K562 (cell line): ENCODE measurements at regions not wholly inside any gene's neighbourhood (a gene's known extent, or its start where the extent isn't known, plus 50 kb on each side); places are given as distances from the start of the nearest gene placed in this dataset.

Experiments used
- ATAC-seq: fragments of 200-7000 bp; cut with Tn5 transposase; 3 replicates; pipeline ENCODE4 v1.9.1; 2020; ENCODE audit warnings: moderate library complexity
- BruUV-seq: library from RNA; stranded (reverse); fragments of 400-500 nt; replicated peaks from 2 replicates; lab custom pipeline; 2021; lab: Mats Ljungman, UMichigan
- CTCF ChIA-PET: fragments of 300-600 bp; formaldehyde crosslinking; extraction: SDS; loops from one replicate; lab custom pipeline; 2021; ENCODE audit warnings: low intra/inter-chr PET ratio; lab: Yijun Ruan, JAX
- POLR2A ChIA-PET: fragments of 300-600, 350-650 bp; sonication (Branson Sonifier 250); formaldehyde crosslinking; extraction: SDS; loops from one replicate; lab custom pipeline; 2021; ENCODE audit warnings: antibody characterized with exemption, inconsistent platforms; lab: Yijun Ruan, JAX
- DNase-seq, 4 experiments: peaks; one replicate each; pipeline versions ENCODE4 v3.0.0 to v3.0.0-alpha.2; 2011 to 2018; ENCODE audit warnings: low spot score in 3 of 4, mixed read lengths in 3 of 4; ENCODE audit errors: extremely low read depth in 1 of 4
- FAIRE-seq: peaks from 2 replicates; lab custom pipeline; 2011; peaks lifted over from hg19 to GRCh38; lab: Jason Lieb, UNC
- H2AFZ ChIP-seq: 2 replicates; pipeline ENCODE4 v1.6.0; 2011; ENCODE audit warnings: low read depth, low read length, control low read depth, inconsistent platforms
- H3K27ac ChIP-seq: fragments of 200-600 bp; 3 replicates; pipeline ENCODE4 v1.8.0; 2011; ENCODE audit warnings: low read depth, mild to moderate bottlenecking, control low read depth, inconsistent platforms, low read length, moderate library complexity, mixed read lengths; ENCODE audit errors: extremely low read depth
- H3K27me3 ChIP-seq, 2 experiments: fragments of 300-600 bp in 1 of 2; 2 replicates in 1 of 2; 3 replicates in 1 of 2; pipeline versions ENCODE4 v1.6.0 to v1.8.0; 2011; ENCODE audit warnings: inconsistent platforms in 2 of 2, low read length in 2 of 2, mild to moderate bottlenecking in 1 of 2, mixed read lengths in 1 of 2, moderate library complexity in 1 of 2; ENCODE audit not compliant: control insufficient read depth in 2 of 2, insufficient read depth in 2 of 2
- H3K36me3 ChIP-seq: fragments of 300-600 bp; 3 replicates; pipeline ENCODE4 v1.8.0; 2011; ENCODE audit warnings: mild to moderate bottlenecking, low read length, inconsistent platforms; ENCODE audit not compliant: control insufficient read depth, insufficient read depth
- H3K4me1 ChIP-seq, 2 experiments: fragments of 200-600 bp in 1 of 2; replicated peaks in 1 of 2; 2 replicates in 1 of 2; 3 replicates in 1 of 2; pipeline versions ENCODE4 v1.5.1 to v1.8.0; 2011; ENCODE audit warnings: inconsistent platforms in 2 of 2, low read length in 2 of 2, mild to moderate bottlenecking in 1 of 2, mixed read lengths in 1 of 2, moderate library complexity in 1 of 2; ENCODE audit not compliant: control insufficient read depth in 2 of 2, insufficient read depth in 2 of 2
- H3K4me2 ChIP-seq: 2 replicates; pipeline ENCODE4 v1.6.1; 2011; ENCODE audit warnings: low read length, control low read depth, inconsistent platforms, mixed read lengths; ENCODE audit not compliant: insufficient read depth
- H3K4me3 ChIP-seq: fragments of 200-600 bp; sonication (generic), shearing (Covaris generic); 2 replicates; pipeline ENCODE4 v1.5.1; 2016; ENCODE audit warnings: control low read depth, inconsistent platforms
- H3K79me2 ChIP-seq: fragments of 200-600 bp; 3 replicates; pipeline ENCODE4 v1.8.0; 2011; ENCODE audit warnings: low read length, inconsistent platforms; ENCODE audit not compliant: control insufficient read depth, insufficient read depth
- H3K9ac ChIP-seq, 2 experiments: 2 replicates each; pipeline versions ENCODE4 v1.6.0 to v1.6.1; 2011; ENCODE audit warnings: low read depth in 2 of 2, low read length in 2 of 2, control low read depth in 1 of 2, inconsistent platforms in 1 of 2, mild to moderate bottlenecking in 1 of 2, mixed read lengths in 1 of 2; ENCODE audit not compliant: insufficient read depth in 1 of 2
- H3K9me1 ChIP-seq: one replicate; pipeline ENCODE4 v1.6.0; 2011; ENCODE audit warnings: inconsistent platforms, mild to moderate bottlenecking, low read length, moderate library complexity; ENCODE audit not compliant: control insufficient read depth, insufficient read depth
- H3K9me3 ChIP-seq: replicated peaks from 2 replicates; pipeline ENCODE4 v1.5.1; 2011; ENCODE audit warnings: low read depth, low read length, inconsistent platforms; ENCODE audit not compliant: control insufficient read depth, insufficient read depth
- H4K20me1 ChIP-seq: replicated peaks from 2 replicates; pipeline ENCODE4 v1.6.1; 2011; ENCODE audit warnings: low read length, inconsistent platforms, mixed read lengths; ENCODE audit not compliant: control insufficient read depth, insufficient read depth
- GABPA ChIP-seq: fragments of 200-800 bp; sonication (Bioruptor generic); conservative IDR thresholded peaks from 2 replicates; pipeline ENCODE4 v1.6.1; 2016; ENCODE audit warnings: low read depth, missing genetic modification characterization, missing compliant biosample characterization
- HNRNPK ChIP-seq: fragments of 200-400 bp; formaldehyde crosslinking; IDR thresholded peaks from one replicate; pipeline ENCODE4 v1.6.1; 2018; ENCODE audit warnings: mild to moderate bottlenecking, low read depth, low read length; ENCODE audit not compliant: poor library complexity, severe bottlenecking
- KLF6 ChIP-seq: fragments of 250-450 bp; sonication (Bioruptor Pico); IDR thresholded peaks from 2 replicates; pipeline ENCODE4 v1.4.0; 2020; ENCODE audit warnings: mild to moderate bottlenecking, moderate library complexity, borderline replicate concordance
- NR2C2 ChIP-seq, 2 experiments: fragments of 200-800 bp in 1 of 2; sonication (Bioruptor generic) in 1 of 2; sonication (generic) in 1 of 2; formaldehyde crosslinking in 1 of 2; IDR thresholded peaks; 2 replicates each; pipeline versions ENCODE4 v1.6.1 to v1.8.0; 2016 to 2022; ENCODE audit warnings: mild to moderate bottlenecking in 1 of 2, missing compliant biosample characterization in 1 of 2, missing genetic modification characterization in 1 of 2, missing genetic modification reagents in 1 of 2
- PYGO2 ChIP-seq: fragments of 450-650 bp; IDR thresholded peaks from 2 replicates; pipeline ENCODE4 v1.6.1; 2016; ENCODE audit warnings: mild to moderate bottlenecking, missing genetic modification characterization, moderate library complexity, missing compliant biosample characterization
- STAT5A ChIP-seq: IDR thresholded peaks from 2 replicates; pipeline ENCODE4 v1.6.1; 2012; ENCODE audit warnings: low read length, inconsistent platforms, borderline replicate concordance
- TRIM24 ChIP-seq, 2 experiments: fragments of 450-650 bp; IDR thresholded peaks; 2 replicates each; pipeline ENCODE4 v1.6.1; 2016
- ZBTB1 ChIP-seq: sonication (generic); formaldehyde crosslinking; IDR thresholded peaks from 2 replicates; pipeline ENCODE4 v1.8.1; 2023; ENCODE audit warnings: missing genetic modification reagents, low read depth, mild to moderate bottlenecking, borderline replicate concordance
- ZC3H8 ChIP-seq: fragments of 450-650 bp; IDR thresholded peaks from 2 replicates; pipeline ENCODE4 v1.6.1; 2017
- ZFP36 ChIP-seq: fragments of 150-350 bp; IDR thresholded peaks from 2 replicates; pipeline ENCODE4 v1.6.1; 2018; ENCODE audit warnings: low read length, low read depth; ENCODE audit not compliant: partially characterized antibody
- ZNF146 ChIP-seq: IDR thresholded peaks from one replicate; pipeline ENCODE4 v1.6.1; 2018; ENCODE audit warnings: missing compliant biosample characterization; ENCODE audit not compliant: unreplicated experiment
- ZNF696 ChIP-seq: fragments of 250-450 bp; sonication (Bioruptor Pico); conservative IDR thresholded peaks from 2 replicates; pipeline ENCODE4 v1.4.0; 2020; ENCODE audit warnings: mild to moderate bottlenecking, moderate library complexity
- WGBS: fragments of 100-300 bp; shearing (Covaris generic); methylation state at CpG from one replicate; pipeline ENCODE4 v1.1.6; 2016; ENCODE audit warnings: low coverage, mixed read lengths; ENCODE audit not compliant: insufficient coverage; ENCODE audit errors: missing lambda C conversion rate; 5-methylcytosine and 5-hydroxymethylcytosine counted together
- in situ Hi-C: fragments of 300-500 bp; cut with MboI; formaldehyde crosslinking; loops from 4 replicates; pipeline ENCODE4 v1.15.0; 2018; ENCODE audit warnings: inconsistent platforms, mixed read lengths
- intact Hi-C: fragments of 100-400 bp; cut with micrococcal nuclease; formaldehyde crosslinking; loops from 2 replicates; pipeline ENCODE4 v1.14.2; 2022
- TF ChIP-seq, protein P1 (sequence below): fragments of 450-650 bp; IDR thresholded peaks from 2 replicates; pipeline ENCODE4 v1.6.1; 2017; ENCODE audit warnings: antibody characterized with exemption, mild to moderate bottlenecking
- TF ChIP-seq, protein P2 (sequence below): fragments of 450-650 bp; IDR thresholded peaks from 2 replicates; pipeline ENCODE4 v1.6.1; 2016; ENCODE audit warnings: borderline replicate concordance
- TF ChIP-seq, protein P3 (sequence below): fragments of 200-800 bp; sonication (Bioruptor generic); IDR thresholded peaks from 2 replicates; pipeline ENCODE4 v1.6.1; 2017; ENCODE audit warnings: missing genetic modification characterization, missing compliant biosample characterization

DNA sequence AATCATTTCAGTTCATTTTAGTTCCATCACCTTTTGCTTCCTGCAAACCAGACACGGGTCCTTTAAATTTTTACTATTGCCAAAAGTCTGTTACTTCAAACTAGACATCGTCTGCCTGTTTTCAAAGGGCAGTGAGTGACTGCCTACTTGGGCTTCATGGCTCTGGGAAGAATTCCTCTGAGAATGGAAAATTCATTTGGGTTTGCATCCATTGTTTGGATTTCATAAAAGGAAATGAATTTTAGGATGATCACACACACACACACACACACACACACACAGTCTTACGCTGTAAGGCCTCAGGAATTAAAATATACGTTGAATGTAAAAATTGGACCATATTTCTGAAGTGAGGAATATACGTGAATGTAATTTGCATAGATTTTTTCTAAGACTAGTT, 1584.3 kb upstream of the ACVR2A start:
- Histone ChIP-seq H3K27me3 (no peaks in the 10 kb centered on the region), H4K20me1 (no peaks in the 10 kb centered on the region), H3K27ac (no peak overlapping the region), H3K9ac (no peak overlapping the region), H3K36me3 (no peaks in the 10 kb centered on the region), H3K4me3 (no peak overlapping the region), H2AFZ (no peak overlapping the region), H3K9me3 (no peaks in the 10 kb centered on the region), H3K4me1 (no peaks in the 10 kb centered on the region), H3K9me1 (no peaks in the 10 kb centered on the region), H3K79me2 (no peaks in the 10 kb centered on the region), H3K4me2 (no peak overlapping the region)
- DNase-seq: no peak
- ATAC-seq: no peak
- CTCF ChIA-PET: no interaction called here
- FAIRE-seq: no peak
- TF ChIP-seq ZBTB1 (CRISPR knock-in tag) (no peak), ZNF146 (no peak), HNRNPK (no peak), ZFP36 (no peak), STAT5A (no peak), GABPA (tag) (no peak), KLF6 (CRISPR knock-in tag) (no peak), TRIM24 (IDR thresholded peaks at IDR 0.05) (no peak), PYGO2 (tag) (no peak), ZC3H8 (no peak), ZNF696 (CRISPR knock-in tag) (no peak), NR2C2 (CRISPR knock-in tag; IDR thresholded peaks at IDR 0.05) (no peak), NR2C2 (tag; IDR thresholded peaks at IDR 0.05) (no peak)
- TF ChIP-seq, protein P1, sequence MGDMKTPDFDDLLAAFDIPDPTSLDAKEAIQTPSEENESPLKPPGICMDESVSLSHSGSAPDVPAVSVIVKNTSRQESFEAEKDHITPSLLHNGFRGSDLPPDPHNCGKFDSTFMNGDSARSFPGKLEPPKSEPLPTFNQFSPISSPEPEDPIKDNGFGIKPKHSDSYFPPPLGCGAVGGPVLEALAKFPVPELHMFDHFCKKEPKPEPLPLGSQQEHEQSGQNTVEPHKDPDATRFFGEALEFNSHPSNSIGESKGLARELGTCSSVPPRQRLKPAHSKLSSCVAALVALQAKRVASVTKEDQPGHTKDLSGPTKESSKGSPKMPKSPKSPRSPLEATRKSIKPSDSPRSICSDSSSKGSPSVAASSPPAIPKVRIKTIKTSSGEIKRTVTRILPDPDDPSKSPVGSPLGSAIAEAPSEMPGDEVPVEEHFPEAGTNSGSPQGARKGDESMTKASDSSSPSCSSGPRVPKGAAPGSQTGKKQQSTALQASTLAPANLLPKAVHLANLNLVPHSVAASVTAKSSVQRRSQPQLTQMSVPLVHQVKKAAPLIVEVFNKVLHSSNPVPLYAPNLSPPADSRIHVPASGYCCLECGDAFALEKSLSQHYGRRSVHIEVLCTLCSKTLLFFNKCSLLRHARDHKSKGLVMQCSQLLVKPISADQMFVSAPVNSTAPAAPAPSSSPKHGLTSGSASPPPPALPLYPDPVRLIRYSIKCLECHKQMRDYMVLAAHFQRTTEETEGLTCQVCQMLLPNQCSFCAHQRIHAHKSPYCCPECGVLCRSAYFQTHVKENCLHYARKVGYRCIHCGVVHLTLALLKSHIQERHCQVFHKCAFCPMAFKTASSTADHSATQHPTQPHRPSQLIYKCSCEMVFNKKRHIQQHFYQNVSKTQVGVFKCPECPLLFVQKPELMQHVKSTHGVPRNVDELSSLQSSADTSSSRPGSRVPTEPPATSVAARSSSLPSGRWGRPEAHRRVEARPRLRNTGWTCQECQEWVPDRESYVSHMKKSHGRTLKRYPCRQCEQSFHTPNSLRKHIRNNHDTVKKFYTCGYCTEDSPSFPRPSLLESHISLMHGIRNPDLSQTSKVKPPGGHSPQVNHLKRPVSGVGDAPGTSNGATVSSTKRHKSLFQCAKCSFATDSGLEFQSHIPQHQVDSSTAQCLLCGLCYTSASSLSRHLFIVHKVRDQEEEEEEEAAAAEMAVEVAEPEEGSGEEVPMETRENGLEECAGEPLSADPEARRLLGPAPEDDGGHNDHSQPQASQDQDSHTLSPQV: no peak
- TF ChIP-seq, protein P2, sequence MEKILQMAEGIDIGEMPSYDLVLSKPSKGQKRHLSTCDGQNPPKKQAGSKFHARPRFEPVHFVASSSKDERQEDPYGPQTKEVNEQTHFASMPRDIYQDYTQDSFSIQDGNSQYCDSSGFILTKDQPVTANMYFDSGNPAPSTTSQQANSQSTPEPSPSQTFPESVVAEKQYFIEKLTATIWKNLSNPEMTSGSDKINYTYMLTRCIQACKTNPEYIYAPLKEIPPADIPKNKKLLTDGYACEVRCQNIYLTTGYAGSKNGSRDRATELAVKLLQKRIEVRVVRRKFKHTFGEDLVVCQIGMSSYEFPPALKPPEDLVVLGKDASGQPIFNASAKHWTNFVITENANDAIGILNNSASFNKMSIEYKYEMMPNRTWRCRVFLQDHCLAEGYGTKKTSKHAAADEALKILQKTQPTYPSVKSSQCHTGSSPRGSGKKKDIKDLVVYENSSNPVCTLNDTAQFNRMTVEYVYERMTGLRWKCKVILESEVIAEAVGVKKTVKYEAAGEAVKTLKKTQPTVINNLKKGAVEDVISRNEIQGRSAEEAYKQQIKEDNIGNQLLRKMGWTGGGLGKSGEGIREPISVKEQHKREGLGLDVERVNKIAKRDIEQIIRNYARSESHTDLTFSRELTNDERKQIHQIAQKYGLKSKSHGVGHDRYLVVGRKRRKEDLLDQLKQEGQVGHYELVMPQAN: no peak
- TF ChIP-seq, protein P3, sequence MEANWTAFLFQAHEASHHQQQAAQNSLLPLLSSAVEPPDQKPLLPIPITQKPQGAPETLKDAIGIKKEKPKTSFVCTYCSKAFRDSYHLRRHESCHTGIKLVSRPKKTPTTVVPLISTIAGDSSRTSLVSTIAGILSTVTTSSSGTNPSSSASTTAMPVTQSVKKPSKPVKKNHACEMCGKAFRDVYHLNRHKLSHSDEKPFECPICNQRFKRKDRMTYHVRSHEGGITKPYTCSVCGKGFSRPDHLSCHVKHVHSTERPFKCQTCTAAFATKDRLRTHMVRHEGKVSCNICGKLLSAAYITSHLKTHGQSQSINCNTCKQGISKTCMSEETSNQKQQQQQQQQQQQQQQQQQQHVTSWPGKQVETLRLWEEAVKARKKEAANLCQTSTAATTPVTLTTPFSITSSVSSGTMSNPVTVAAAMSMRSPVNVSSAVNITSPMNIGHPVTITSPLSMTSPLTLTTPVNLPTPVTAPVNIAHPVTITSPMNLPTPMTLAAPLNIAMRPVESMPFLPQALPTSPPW (CRISPR knock-in tag): no peak
- POLR2A ChIA-PET: no interaction called here
- BruUV-seq: no TSS peak
- 4% methylated on average over 4 of the region's 5 CpGs for WGBS
- in situ Hi-C loops: no loop called here
- intact Hi-C loops: no loop called here
